ENCODE measurements at regions not wholly inside any gene's neighbourhood (a gene's known extent, or its start where the extent isn't known, plus 50 kb on each side); places are given as distances from the start of the nearest gene placed in this dataset.

DNA sequence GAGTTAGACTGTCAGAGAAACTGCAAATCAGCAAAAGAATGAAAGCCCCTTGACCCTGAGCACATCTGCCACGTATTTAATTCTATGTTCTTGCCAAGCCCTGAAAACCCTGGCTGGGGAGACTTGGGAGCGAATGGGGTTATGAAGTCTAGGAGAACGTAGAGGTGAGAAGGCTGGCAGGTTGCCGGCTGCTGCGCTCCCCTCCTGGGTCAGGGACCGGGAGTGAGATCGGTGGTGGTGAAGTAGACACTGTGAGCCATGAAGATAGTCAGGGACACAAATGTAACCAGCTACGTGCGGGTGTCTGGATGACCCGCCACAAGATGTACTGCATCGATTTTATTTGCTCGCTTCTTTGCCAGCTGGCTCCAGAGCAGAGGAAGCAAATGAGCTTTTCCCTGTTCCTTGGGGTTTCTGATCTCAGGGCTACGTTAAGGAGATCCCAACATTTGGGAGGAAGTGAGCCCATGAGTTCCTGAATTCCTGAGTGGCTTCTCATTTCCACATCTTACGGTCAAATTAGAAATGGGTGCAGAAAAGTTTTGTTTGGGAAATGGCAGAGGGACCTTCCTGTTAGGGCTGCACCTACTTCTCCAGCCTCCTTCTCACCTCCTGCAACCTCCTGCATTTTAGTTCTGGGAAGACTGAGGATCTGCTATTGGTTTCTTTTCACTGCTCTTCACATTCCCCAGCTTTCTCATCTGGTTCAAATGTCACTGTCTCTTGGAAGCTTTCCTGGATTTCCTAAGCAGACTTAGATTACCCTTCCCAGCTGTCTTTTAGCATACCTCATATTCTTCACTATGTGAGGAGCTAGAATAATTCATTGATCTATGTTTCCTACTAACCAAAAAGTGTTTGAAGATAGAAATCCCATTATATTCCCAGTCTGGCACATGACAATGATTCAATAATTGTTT is 360.6 kb downstream of the ZNF521 start:
- H3K9me3 Mint-ChIP-seq (ENCODE audit: insufficient read depth) = no peaks in the 10 kb centered on the region
- Histone ChIP-seq H3K36me3 (replicated peaks in 1 of 2; ENCODE audit: control extremely low read depth in 1 of 2, control insufficient read depth in 1 of 2, extremely low read depth in 1 of 2, insufficient read depth in 2 of 2, low read length in 1 of 2) (no peaks in the 10 kb centered on the region), H3K27ac (ENCODE audit: low read length in 2 of 2) (no peak overlapping the region), H3K79me2 (ENCODE audit: control insufficient read depth, insufficient read depth, low read length) (no peaks in the 10 kb centered on the region), H3K27me3 (replicated peaks in 1 of 4; ENCODE audit: control extremely low read depth in 1 of 4, control insufficient read depth in 3 of 4, insufficient read depth in 4 of 4, low read length in 3 of 4) (peaks cover 0 to 4% (median 0%) of the 10 kb centered on the region in 4 experiments), H2AFZ (ENCODE audit: insufficient read depth, low read depth, low read length, poor library complexity, severe bottlenecking) (no peak overlapping the region), H3K9ac (ENCODE audit: low read length) (no peak overlapping the region), H3K4me2 (replicated peaks; ENCODE audit: low read depth, low read length, poor library complexity, severe bottlenecking) (no peak overlapping the region), H3K9me3 (ENCODE audit: control extremely low read depth in 1 of 3, control insufficient read depth in 2 of 3, insufficient read depth in 1 of 3, low read length in 2 of 3) (peaks cover 0 to 3% (median 0%) of the 10 kb centered on the region in 3 donors), H4K20me1 (ENCODE audit: control insufficient read depth, insufficient read depth, low read length, poor library complexity, severe bottlenecking) (no peaks in the 10 kb centered on the region), H3K4me3 (ENCODE audit: control extremely low read depth in 1 of 5, extremely low read depth in 1 of 5, insufficient read depth in 1 of 5, low read depth in 2 of 5, low read length in 4 of 5) (no peak overlapping the region), H3K4me1 (ENCODE audit: control insufficient read depth in 2 of 2, insufficient read depth in 2 of 2, low read length in 2 of 2) (peaks cover 0 to 7% of the 10 kb centered on the region in 2 donors)
- DNase-seq (no peak), ATAC-seq (ENCODE audit: low read depth) (no peak)
- ChIA-PET CTCF (no interaction called here), POLR2A (no interaction called here)
- intact Hi-C loops (cut with micrococcal nuclease) = no loop called here
- no peak overlapping the region for H3K27ac Mint-ChIP-seq
- WGBS (ENCODE audit: insufficient coverage) = 83% methylated on average over 12 of the region's 14 CpGs
- peaks cover 8% of the 10 kb centered on the region for H3K27me3 Mint-ChIP-seq
- TF ChIP-seq EZH2 (IDR thresholded peaks at IDR 0.05; ENCODE audit: borderline replicate concordance, insufficient read depth, low read depth, low read length, poor library complexity, severe bottlenecking) = no peak
- TF ChIP-seq, protein P1, sequence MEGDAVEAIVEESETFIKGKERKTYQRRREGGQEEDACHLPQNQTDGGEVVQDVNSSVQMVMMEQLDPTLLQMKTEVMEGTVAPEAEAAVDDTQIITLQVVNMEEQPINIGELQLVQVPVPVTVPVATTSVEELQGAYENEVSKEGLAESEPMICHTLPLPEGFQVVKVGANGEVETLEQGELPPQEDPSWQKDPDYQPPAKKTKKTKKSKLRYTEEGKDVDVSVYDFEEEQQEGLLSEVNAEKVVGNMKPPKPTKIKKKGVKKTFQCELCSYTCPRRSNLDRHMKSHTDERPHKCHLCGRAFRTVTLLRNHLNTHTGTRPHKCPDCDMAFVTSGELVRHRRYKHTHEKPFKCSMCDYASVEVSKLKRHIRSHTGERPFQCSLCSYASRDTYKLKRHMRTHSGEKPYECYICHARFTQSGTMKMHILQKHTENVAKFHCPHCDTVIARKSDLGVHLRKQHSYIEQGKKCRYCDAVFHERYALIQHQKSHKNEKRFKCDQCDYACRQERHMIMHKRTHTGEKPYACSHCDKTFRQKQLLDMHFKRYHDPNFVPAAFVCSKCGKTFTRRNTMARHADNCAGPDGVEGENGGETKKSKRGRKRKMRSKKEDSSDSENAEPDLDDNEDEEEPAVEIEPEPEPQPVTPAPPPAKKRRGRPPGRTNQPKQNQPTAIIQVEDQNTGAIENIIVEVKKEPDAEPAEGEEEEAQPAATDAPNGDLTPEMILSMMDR (IDR thresholded peaks at IDR 0.05) = no peak
- peaks cover 10% of the 10 kb centered on the region for H3K4me1 Mint-ChIP-seq
- no peak overlapping the region for H3K4me3 Mint-ChIP-seq

DNA sequence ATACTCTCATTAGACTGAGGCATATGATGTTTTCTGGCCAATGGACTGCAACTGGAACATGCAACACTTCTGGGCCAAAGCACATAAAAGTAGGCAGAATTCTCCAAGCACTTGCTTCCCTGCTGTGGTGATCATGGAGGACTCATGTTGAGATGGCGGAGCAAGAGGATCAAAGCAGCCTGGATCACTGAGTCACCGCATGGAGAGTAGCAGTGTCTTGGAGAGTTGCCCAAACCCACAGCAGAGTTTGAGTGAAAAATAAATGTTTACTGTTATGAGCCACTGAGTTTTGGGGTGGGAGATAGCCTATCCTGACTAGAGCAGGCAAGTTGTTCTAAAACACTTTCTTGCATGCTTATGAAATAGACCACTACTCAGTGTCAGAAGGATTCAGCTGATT is 359.5 kb downstream of the ZNF521 start:
- Histone ChIP-seq H4K20me1 (ENCODE audit: control insufficient read depth, insufficient read depth, low read length, poor library complexity, severe bottlenecking) (no peaks in the 10 kb centered on the region), H3K9ac (ENCODE audit: low read length) (no peak overlapping the region), H3K9me3 (ENCODE audit: control extremely low read depth in 1 of 3, control insufficient read depth in 2 of 3, insufficient read depth in 1 of 3, low read length in 2 of 3) (peaks cover 0 to 3% (median 0%) of the 10 kb centered on the region in 3 donors), H3K4me2 (replicated peaks; ENCODE audit: low read depth, low read length, poor library complexity, severe bottlenecking) (no peak overlapping the region), H3K4me3 (ENCODE audit: control extremely low read depth in 1 of 5, extremely low read depth in 1 of 5, insufficient read depth in 1 of 5, low read depth in 2 of 5, low read length in 4 of 5) (no peak overlapping the region), H3K79me2 (ENCODE audit: control insufficient read depth, insufficient read depth, low read length) (no peaks in the 10 kb centered on the region), H3K36me3 (replicated peaks in 1 of 2; ENCODE audit: control extremely low read depth in 1 of 2, control insufficient read depth in 1 of 2, extremely low read depth in 1 of 2, insufficient read depth in 2 of 2, low read length in 1 of 2) (no peaks in the 10 kb centered on the region), H3K27me3 (replicated peaks in 1 of 4; ENCODE audit: control extremely low read depth in 1 of 4, control insufficient read depth in 3 of 4, insufficient read depth in 4 of 4, low read length in 3 of 4) (peaks cover 0 to 4% (median 1%) of the 10 kb centered on the region in 4 experiments), H2AFZ (ENCODE audit: insufficient read depth, low read depth, low read length, poor library complexity, severe bottlenecking) (no peak overlapping the region), H3K4me1 (ENCODE audit: control insufficient read depth in 2 of 2, insufficient read depth in 2 of 2, low read length in 2 of 2) (peaks cover 0 to 7% of the 10 kb centered on the region in 2 donors), H3K27ac (ENCODE audit: low read length in 2 of 2) (no peak overlapping the region)
- TF ChIP-seq, protein P1 (IDR thresholded peaks at IDR 0.05) = no peak
- TF ChIP-seq EZH2 (IDR thresholded peaks at IDR 0.05; ENCODE audit: borderline replicate concordance, insufficient read depth, low read depth, low read length, poor library complexity, severe bottlenecking) = no peak
- intact Hi-C loops (cut with micrococcal nuclease) = no loop called here
- peaks cover 7% of the 10 kb centered on the region for H3K27me3 Mint-ChIP-seq
- no peak overlapping the region for H3K4me3 Mint-ChIP-seq
- peaks cover 10% of the 10 kb centered on the region for H3K4me1 Mint-ChIP-seq
- WGBS (ENCODE audit: insufficient coverage) = 94% methylated on average over 2 of the region's 2 CpGs
- ChIA-PET POLR2A (no interaction called here), CTCF (no interaction called here)
- no peak for DNase-seq
- H3K9me3 Mint-ChIP-seq (ENCODE audit: insufficient read depth) = no peaks in the 10 kb centered on the region
- ATAC-seq (ENCODE audit: low read depth) = no peak
- H3K27ac Mint-ChIP-seq = no peak overlapping the region

All from B cell (primary cell).